H1 (cell line): ENCODE measurements at regions not wholly inside any gene's neighbourhood (a gene's known extent, or its start where the extent isn't known, plus 50 kb on each side); places are given as distances from the start of the nearest gene placed in this dataset.

Source experiments
- EZH2 ChIP-seq: fragments of 200-600 bp; sonication (generic); IDR thresholded peaks from 2 replicates; pipeline ENCODE4 v1.7.1; 2012; ENCODE audit warnings: low read depth, mild to moderate bottlenecking, moderate library complexity, low read length, inconsistent platforms; ENCODE audit not compliant: severe bottlenecking
- KDM4A ChIP-seq: IDR thresholded peaks from one replicate; pipeline ENCODE4 v1.7.1; 2012; ENCODE audit warnings: low read depth, mild to moderate bottlenecking, moderate library complexity, low read length, inconsistent platforms; ENCODE audit not compliant: severe bottlenecking
- KDM5A ChIP-seq: fragments of 200-600 bp; IDR thresholded peaks from 2 replicates; pipeline ENCODE4 v1.7.1; 2012; ENCODE audit warnings: mild to moderate bottlenecking, low read length, inconsistent platforms, mixed read lengths
- PHF8 ChIP-seq: fragments of 200-600 bp; sonication (generic); conservative IDR thresholded peaks from 2 replicates; pipeline ENCODE4 v1.7.1; 2012; ENCODE audit warnings: low read depth, mild to moderate bottlenecking, inconsistent platforms, low read length, moderate library complexity
- TCF12 ChIP-seq: IDR thresholded peaks from 2 replicates; pipeline ENCODE4 v1.6.1; 2011; ENCODE audit warnings: low read depth, mild to moderate bottlenecking, low read length
- TF ChIP-seq, protein P1 (sequence below): fragments of 300-600 bp; sonication (generic); IDR thresholded peaks from 2 replicates; pipeline ENCODE4 v1.7.1; 2012; ENCODE audit warnings: low read length, moderate library complexity, mild to moderate bottlenecking, inconsistent platforms; ENCODE audit not compliant: insufficient replicate concordance

DNA sequence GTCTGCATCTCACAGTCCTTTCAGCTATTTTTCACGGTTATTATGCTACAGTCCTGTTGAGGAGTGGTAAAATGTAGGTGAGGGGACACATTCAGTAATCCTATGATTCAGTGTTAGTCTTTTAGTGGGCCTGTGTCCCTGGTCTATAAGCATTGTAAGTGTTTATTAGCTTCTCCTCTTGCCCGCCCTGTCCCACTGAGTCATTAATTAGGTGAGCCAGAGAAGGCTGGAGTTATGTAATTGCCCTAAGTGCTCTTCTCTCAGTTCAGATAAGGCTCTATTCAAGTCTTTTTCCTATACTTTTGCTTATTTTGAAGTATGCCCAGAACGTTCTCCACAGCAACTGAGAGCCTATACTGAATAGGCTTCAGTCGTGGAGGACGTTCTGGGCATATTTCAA lies 76.3 kb upstream of the ZRANB2 start (continued):
- TF ChIP-seq, protein P1, sequence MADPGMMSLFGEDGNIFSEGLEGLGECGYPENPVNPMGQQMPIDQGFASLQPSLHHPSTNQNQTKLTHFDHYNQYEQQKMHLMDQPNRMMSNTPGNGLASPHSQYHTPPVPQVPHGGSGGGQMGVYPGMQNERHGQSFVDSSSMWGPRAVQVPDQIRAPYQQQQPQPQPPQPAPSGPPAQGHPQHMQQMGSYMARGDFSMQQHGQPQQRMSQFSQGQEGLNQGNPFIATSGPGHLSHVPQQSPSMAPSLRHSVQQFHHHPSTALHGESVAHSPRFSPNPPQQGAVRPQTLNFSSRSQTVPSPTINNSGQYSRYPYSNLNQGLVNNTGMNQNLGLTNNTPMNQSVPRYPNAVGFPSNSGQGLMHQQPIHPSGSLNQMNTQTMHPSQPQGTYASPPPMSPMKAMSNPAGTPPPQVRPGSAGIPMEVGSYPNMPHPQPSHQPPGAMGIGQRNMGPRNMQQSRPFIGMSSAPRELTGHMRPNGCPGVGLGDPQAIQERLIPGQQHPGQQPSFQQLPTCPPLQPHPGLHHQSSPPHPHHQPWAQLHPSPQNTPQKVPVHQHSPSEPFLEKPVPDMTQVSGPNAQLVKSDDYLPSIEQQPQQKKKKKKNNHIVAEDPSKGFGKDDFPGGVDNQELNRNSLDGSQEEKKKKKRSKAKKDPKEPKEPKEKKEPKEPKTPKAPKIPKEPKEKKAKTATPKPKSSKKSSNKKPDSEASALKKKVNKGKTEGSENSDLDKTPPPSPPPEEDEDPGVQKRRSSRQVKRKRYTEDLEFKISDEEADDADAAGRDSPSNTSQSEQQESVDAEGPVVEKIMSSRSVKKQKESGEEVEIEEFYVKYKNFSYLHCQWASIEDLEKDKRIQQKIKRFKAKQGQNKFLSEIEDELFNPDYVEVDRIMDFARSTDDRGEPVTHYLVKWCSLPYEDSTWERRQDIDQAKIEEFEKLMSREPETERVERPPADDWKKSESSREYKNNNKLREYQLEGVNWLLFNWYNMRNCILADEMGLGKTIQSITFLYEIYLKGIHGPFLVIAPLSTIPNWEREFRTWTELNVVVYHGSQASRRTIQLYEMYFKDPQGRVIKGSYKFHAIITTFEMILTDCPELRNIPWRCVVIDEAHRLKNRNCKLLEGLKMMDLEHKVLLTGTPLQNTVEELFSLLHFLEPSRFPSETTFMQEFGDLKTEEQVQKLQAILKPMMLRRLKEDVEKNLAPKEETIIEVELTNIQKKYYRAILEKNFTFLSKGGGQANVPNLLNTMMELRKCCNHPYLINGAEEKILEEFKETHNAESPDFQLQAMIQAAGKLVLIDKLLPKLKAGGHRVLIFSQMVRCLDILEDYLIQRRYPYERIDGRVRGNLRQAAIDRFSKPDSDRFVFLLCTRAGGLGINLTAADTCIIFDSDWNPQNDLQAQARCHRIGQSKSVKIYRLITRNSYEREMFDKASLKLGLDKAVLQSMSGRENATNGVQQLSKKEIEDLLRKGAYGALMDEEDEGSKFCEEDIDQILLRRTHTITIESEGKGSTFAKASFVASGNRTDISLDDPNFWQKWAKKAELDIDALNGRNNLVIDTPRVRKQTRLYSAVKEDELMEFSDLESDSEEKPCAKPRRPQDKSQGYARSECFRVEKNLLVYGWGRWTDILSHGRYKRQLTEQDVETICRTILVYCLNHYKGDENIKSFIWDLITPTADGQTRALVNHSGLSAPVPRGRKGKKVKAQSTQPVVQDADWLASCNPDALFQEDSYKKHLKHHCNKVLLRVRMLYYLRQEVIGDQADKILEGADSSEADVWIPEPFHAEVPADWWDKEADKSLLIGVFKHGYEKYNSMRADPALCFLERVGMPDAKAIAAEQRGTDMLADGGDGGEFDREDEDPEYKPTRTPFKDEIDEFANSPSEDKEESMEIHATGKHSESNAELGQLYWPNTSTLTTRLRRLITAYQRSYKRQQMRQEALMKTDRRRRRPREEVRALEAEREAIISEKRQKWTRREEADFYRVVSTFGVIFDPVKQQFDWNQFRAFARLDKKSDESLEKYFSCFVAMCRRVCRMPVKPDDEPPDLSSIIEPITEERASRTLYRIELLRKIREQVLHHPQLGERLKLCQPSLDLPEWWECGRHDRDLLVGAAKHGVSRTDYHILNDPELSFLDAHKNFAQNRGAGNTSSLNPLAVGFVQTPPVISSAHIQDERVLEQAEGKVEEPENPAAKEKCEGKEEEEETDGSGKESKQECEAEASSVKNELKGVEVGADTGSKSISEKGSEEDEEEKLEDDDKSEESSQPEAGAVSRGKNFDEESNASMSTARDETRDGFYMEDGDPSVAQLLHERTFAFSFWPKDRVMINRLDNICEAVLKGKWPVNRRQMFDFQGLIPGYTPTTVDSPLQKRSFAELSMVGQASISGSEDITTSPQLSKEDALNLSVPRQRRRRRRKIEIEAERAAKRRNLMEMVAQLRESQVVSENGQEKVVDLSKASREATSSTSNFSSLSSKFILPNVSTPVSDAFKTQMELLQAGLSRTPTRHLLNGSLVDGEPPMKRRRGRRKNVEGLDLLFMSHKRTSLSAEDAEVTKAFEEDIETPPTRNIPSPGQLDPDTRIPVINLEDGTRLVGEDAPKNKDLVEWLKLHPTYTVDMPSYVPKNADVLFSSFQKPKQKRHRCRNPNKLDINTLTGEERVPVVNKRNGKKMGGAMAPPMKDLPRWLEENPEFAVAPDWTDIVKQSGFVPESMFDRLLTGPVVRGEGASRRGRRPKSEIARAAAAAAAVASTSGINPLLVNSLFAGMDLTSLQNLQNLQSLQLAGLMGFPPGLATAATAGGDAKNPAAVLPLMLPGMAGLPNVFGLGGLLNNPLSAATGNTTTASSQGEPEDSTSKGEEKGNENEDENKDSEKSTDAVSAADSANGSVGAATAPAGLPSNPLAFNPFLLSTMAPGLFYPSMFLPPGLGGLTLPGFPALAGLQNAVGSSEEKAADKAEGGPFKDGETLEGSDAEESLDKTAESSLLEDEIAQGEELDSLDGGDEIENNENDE, result no peak
- no peak for TF ChIP-seq EZH2
- no peak for TF ChIP-seq KDM4A
- no peak for TF ChIP-seq KDM5A
- TF ChIP-seq PHF8, result no peak
- TF ChIP-seq TCF12, result no peak
